ENCODE measurements at regions not wholly inside any gene's neighbourhood (a gene's known extent, or its start where the extent isn't known, plus 50 kb on each side); places are given as distances from the start of the nearest gene placed in this dataset.

- no peak for TF ChIP-seq POLR2A (IDR thresholded peaks at IDR 0.05; ENCODE audit: low read depth, low read length)
- TF ChIP-seq, protein P1, sequence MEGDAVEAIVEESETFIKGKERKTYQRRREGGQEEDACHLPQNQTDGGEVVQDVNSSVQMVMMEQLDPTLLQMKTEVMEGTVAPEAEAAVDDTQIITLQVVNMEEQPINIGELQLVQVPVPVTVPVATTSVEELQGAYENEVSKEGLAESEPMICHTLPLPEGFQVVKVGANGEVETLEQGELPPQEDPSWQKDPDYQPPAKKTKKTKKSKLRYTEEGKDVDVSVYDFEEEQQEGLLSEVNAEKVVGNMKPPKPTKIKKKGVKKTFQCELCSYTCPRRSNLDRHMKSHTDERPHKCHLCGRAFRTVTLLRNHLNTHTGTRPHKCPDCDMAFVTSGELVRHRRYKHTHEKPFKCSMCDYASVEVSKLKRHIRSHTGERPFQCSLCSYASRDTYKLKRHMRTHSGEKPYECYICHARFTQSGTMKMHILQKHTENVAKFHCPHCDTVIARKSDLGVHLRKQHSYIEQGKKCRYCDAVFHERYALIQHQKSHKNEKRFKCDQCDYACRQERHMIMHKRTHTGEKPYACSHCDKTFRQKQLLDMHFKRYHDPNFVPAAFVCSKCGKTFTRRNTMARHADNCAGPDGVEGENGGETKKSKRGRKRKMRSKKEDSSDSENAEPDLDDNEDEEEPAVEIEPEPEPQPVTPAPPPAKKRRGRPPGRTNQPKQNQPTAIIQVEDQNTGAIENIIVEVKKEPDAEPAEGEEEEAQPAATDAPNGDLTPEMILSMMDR (conservative IDR thresholded peaks at IDR 0.05; ENCODE audit: low read depth, low read length), result no peak
- TF ChIP-seq BHLHE40 (IDR thresholded peaks at IDR 0.05; ENCODE audit: low read depth, low read length), result no peak
- TF ChIP-seq ELK1 (IDR thresholded peaks at IDR 0.05; ENCODE audit: borderline replicate concordance, low read depth, low read length), result no peak
These were observed 317.3 kb downstream of the HS3ST1 start for GRCh38 chr4:11111370-11111769.

Measured in IMR-90 (cell line).